VCaP (cell line): ENCODE measurements at regions not wholly inside any gene's neighbourhood (a gene's known extent, or its start where the extent isn't known, plus 50 kb on each side); places are given as distances from the start of the nearest gene placed in this dataset.

Source experiments
- H3K27ac ChIP-seq: fragments of 450-650 bp; 2 replicates; pipeline ENCODE4 v1.5.1; 2017
- CTCF ChIP-seq: fragments of 450-650 bp; conservative IDR thresholded peaks from 2 replicates; pipeline ENCODE4 v1.5.1; 2017; ENCODE audit warnings: mild to moderate bottlenecking, moderate library complexity

- TF ChIP-seq CTCF: no peak
- H3K27ac ChIP-seq: no peak overlapping the region
These were observed 152.2 kb upstream of the EXOC2 start for GRCh38 chr6:845101-845500.

- no peak overlapping the region for H3K27ac ChIP-seq
These were observed 149.2 kb upstream of the EXOC2 start for GRCh38 chr6:842141-842540.

GRCh38 chr6:841569-841968 is 148.6 kb upstream of the EXOC2 start:
- no peak overlapping the region for H3K27ac ChIP-seq

More at GRCh38 chr6:842141-842540, 149.2 kb upstream of the EXOC2 start:
- no peak for TF ChIP-seq CTCF

GRCh38 chr6:839201-839600 is 146.3 kb upstream of the EXOC2 start:
- no peak overlapping the region for H3K27ac ChIP-seq
- TF ChIP-seq CTCF: no peak

More at GRCh38 chr6:841569-841968, 148.6 kb upstream of the EXOC2 start:
- no peak for TF ChIP-seq CTCF

- no peak for TF ChIP-seq CTCF
- H3K27ac ChIP-seq: no peak overlapping the region
These were observed 144.4 kb upstream of the EXOC2 start for GRCh38 chr6:837380-837779.

- H3K27ac ChIP-seq: no peak overlapping the region
- TF ChIP-seq CTCF: no peak
These were observed 143.4 kb upstream of the EXOC2 start for GRCh38 chr6:836276-836853.

- H3K27ac ChIP-seq: no peak overlapping the region
These were observed 142.7 kb upstream of the EXOC2 start for GRCh38 chr6:835476-836160.

More at GRCh38 chr6:835476-836160, 142.7 kb upstream of the EXOC2 start:
- no peak for TF ChIP-seq CTCF
